Esophagus muscularis mucosa (tissue), 4 donors: ENCODE measurements at regions not wholly inside any gene's neighbourhood (a gene's known extent, or its start where the extent isn't known, plus 50 kb on each side); places are given as distances from the start of the nearest gene placed in this dataset.

Source experiments
- DNase-seq: peaks from one replicate; pipeline ENCODE4 v3.0.0-alpha.2; 2017; ENCODE audit errors: extremely low spot score
- H3K27ac ChIP-seq, 4 donors: fragments of 200-600 bp; sonication (generic); replicated peaks in 1 of 4; 1 replicate in 3 of 4; 2 replicates in 1 of 4; pipeline ENCODE4 v1.5.1; 2016 to 2019; ENCODE audit warnings: mild to moderate bottlenecking in 1 of 4
- H3K27me3 ChIP-seq, 4 donors: fragments of 200-600 bp; sonication (generic); one replicate each; pipeline versions ENCODE4 v1.5.1 to v1.6.0; 2016 to 2019
- H3K36me3 ChIP-seq, 4 donors: fragments of 200-600 bp; sonication (generic); one replicate each; pipeline ENCODE4 v1.5.1; 2016 to 2019
- H3K4me1 ChIP-seq, 4 donors: fragments of 200-600 bp; sonication (generic); one replicate each; pipeline ENCODE4 v1.5.1; 2016 to 2019
- H3K4me3 ChIP-seq, 4 donors: fragments of 200-600 bp; sonication (generic); 1 replicate in 2 of 4; 2 replicates in 2 of 4; pipeline ENCODE4 v1.5.1; 2016 to 2019; ENCODE audit warnings: mild to moderate bottlenecking in 4 of 4, moderate library complexity in 1 of 4
- H3K9me3 ChIP-seq, 4 donors: fragments of 200-600 bp; sonication (generic); 1 replicate in 3 of 4; 2 replicates in 1 of 4; pipeline ENCODE4 v1.5.1; 2016 to 2019
- EP300 ChIP-seq: sonication (generic); formaldehyde crosslinking; IDR thresholded peaks from one replicate; pipeline ENCODE4 v1.6.1; 2017; ENCODE audit warnings: antibody characterized with exemption
- POLR2A ChIP-seq: fragments of 450-650 bp; IDR thresholded peaks from one replicate; pipeline ENCODE4 v1.6.1; 2017; ENCODE audit warnings: antibody characterized with exemption, moderate library complexity, mild to moderate bottlenecking, low read depth
- POLR2AphosphoS5 ChIP-seq, 2 donors: sonication (generic); formaldehyde crosslinking; IDR thresholded peaks; one replicate each; pipeline ENCODE4 v1.6.1; 2017; ENCODE audit warnings: antibody characterized with exemption in 2 of 2
- WGBS: methylation state at CpG from one replicate; pipeline ENCODE4 v1.1.5; 2018; 5-methylcytosine and 5-hydroxymethylcytosine counted together
- intact Hi-C: fragments of 100-400 bp; cut with DNase I; formaldehyde crosslinking; loops from one replicate; pipeline ENCODE4 v1.15.1; 2023
- TF ChIP-seq, protein P1 (sequence below), 3 experiments: fragments of 200-600 bp in 2 of 3; fragments of 450-650 bp in 1 of 3; sonication (generic) in 2 of 3; IDR thresholded peaks; one replicate each; pipeline ENCODE4 v1.5.1; 2017 to 2019; ENCODE audit warnings: antibody characterized with exemption in 3 of 3, mild to moderate bottlenecking in 2 of 3, moderate library complexity in 1 of 3

DNA sequence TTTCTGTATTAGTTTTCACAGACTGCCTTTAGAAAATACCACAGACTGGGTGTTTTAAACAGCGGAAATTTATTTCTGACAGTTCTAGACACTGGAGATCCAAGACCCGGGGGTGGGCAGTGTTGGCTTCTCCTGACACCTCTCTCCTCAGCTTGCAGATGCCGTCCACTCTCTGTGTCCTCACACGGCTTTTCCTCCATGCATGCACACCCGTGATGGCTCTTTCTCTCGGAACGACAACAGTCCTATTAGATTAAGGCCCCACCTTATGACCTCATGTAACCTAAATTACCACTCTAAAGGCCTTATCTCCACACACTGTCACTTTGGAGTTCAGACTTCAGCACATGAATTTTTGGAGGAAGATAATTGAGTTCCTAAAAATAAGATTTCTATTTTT, 142.9 kb upstream of the VWC2 start:
- no peaks in the 10 kb centered on the region for H3K27me3 ChIP-seq
- no peak overlapping the region for H3K27ac ChIP-seq
- no peak overlapping the region for H3K4me3 ChIP-seq
- peaks cover 0 to 8% (median 6%) of the 10 kb centered on the region in 4 donors for H3K4me1 ChIP-seq
- no peak for TF ChIP-seq POLR2AphosphoS5 (IDR thresholded peaks at IDR 0.05)
- no peak for TF ChIP-seq EP300
- no peak for TF ChIP-seq POLR2A
- TF ChIP-seq, protein P1, sequence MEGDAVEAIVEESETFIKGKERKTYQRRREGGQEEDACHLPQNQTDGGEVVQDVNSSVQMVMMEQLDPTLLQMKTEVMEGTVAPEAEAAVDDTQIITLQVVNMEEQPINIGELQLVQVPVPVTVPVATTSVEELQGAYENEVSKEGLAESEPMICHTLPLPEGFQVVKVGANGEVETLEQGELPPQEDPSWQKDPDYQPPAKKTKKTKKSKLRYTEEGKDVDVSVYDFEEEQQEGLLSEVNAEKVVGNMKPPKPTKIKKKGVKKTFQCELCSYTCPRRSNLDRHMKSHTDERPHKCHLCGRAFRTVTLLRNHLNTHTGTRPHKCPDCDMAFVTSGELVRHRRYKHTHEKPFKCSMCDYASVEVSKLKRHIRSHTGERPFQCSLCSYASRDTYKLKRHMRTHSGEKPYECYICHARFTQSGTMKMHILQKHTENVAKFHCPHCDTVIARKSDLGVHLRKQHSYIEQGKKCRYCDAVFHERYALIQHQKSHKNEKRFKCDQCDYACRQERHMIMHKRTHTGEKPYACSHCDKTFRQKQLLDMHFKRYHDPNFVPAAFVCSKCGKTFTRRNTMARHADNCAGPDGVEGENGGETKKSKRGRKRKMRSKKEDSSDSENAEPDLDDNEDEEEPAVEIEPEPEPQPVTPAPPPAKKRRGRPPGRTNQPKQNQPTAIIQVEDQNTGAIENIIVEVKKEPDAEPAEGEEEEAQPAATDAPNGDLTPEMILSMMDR (IDR thresholded peaks at IDR 0.05) = no peak
- no peaks in the 10 kb centered on the region for H3K36me3 ChIP-seq
- intact Hi-C loops = no loop called here
- no peaks in the 10 kb centered on the region for H3K9me3 ChIP-seq
- DNase-seq = peak; percentile 53
- 90% methylated on average over 7 of the region's 7 CpGs for WGBS

DNA sequence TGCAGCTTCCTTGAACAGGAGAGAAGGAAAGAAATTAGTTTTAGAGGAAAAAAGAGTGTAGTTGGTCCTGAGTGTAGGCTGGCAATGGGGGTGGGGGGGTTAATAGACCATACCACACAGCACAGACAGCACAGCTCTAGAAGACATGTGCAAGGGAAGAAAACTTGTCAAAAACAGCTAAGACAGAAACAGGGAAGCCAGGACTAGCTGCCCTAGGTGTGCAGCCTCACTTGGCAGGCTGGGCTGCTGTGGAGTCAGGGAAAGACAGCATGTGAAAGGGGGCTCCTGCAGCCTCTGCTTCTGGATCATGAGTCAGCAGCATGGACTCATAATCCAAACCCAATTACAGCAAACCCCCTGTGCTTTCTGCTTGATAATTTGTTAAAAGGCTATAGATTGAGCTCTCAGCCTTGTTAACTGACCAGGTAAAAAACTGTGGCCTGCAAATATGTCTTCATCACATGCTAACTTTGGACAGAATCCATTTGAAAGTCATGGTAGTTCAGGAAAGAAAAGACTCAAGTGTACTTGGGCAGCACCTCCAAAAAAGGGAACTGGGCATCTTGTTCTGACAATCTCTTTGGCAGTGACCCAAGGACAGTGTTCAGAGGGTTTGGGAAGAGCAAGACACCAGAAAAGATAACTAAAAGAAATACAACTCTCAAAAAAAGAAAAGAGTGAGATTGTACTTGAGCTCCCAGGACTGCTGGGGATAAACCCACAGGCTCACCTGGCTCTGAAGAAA, 142.2 kb upstream of the VWC2 start:
- Histone ChIP-seq H3K36me3 (no peaks in the 10 kb centered on the region), H3K27me3 (no peaks in the 10 kb centered on the region), H3K4me1 (peaks cover 0 to 8% (median 5%) of the 10 kb centered on the region in 4 donors), H3K4me3 (no peak overlapping the region), H3K27ac (no peak overlapping the region), H3K9me3 (no peaks in the 10 kb centered on the region)
- peak; percentile 64 for DNase-seq
- intact Hi-C loops = no loop called here
- TF ChIP-seq EP300 (no peak), POLR2A (no peak), POLR2AphosphoS5 (IDR thresholded peaks at IDR 0.05) (no peak)
- TF ChIP-seq, protein P1 (IDR thresholded peaks at IDR 0.05) = no peak

DNA sequence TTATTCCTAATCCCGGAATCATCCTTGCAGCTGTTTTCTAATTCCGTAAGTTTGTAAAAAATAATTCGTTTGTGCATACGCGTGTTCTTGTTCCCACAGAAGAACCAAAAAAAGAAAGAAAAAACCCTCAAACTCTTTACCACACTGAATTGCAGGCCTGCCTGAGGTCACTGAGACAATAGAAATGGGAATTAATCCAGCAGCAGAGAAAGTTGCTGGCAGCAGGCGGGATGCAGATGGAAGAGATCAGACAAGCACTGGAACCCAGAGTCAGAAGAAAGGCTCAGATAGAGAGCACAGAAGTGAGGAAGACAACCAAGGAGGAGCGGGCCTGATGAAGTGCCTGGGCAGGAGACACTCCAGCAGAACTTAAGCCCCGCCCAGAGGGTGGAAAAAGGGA, 141.5 kb upstream of the VWC2 start:
- intact Hi-C loops = no loop called here
- no peak for TF ChIP-seq EP300
- TF ChIP-seq, protein P1 (IDR thresholded peaks at IDR 0.05) = no peak
- TF ChIP-seq POLR2A = no peak
- no peak for TF ChIP-seq POLR2AphosphoS5 (IDR thresholded peaks at IDR 0.05)
- Histone ChIP-seq H3K4me1 (peaks cover 0 to 8% (median 4%) of the 10 kb centered on the region in 4 donors), H3K27me3 (no peaks in the 10 kb centered on the region), H3K4me3 (no peak overlapping the region), H3K27ac (no peak overlapping the region), H3K36me3 (no peaks in the 10 kb centered on the region), H3K9me3 (no peaks in the 10 kb centered on the region)
- DNase-seq = no peak
- WGBS = 74% methylated on average over 7 of the region's 8 CpGs

DNA sequence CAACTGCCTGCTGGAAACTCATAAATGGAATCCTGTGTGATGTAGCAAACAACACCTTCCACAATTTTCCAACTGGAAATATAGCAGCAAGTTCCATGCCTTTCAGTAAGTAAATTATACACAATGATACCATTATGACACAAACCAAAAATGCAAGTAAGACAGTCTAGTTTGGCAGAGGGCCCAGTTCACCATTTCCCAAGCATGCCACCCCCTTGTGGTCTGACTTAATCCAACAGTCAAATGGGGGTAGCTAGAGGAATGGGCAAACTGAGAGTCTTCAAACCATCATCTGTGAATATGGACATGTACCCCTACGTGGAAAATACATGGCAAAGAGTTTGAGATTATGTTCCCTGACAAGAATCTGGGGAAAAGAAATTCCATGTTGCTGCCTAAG, 137.6 kb upstream of the VWC2 start:
- WGBS = 83% methylated on average over 1 of the region's 1 CpG
- Histone ChIP-seq H3K36me3 (no peaks in the 10 kb centered on the region), H3K4me1 (peaks cover 0 to 8% (median 4%) of the 10 kb centered on the region in 4 donors), H3K9me3 (no peaks in the 10 kb centered on the region), H3K4me3 (no peak overlapping the region), H3K27me3 (no peaks in the 10 kb centered on the region), H3K27ac (no peak overlapping the region)
- TF ChIP-seq EP300 (no peak), POLR2A (no peak), POLR2AphosphoS5 (IDR thresholded peaks at IDR 0.05) (no peak)
- TF ChIP-seq, protein P1 (IDR thresholded peaks at IDR 0.05) = no peak
- peak; percentile 78 for DNase-seq
- intact Hi-C loops = no loop called here

DNA sequence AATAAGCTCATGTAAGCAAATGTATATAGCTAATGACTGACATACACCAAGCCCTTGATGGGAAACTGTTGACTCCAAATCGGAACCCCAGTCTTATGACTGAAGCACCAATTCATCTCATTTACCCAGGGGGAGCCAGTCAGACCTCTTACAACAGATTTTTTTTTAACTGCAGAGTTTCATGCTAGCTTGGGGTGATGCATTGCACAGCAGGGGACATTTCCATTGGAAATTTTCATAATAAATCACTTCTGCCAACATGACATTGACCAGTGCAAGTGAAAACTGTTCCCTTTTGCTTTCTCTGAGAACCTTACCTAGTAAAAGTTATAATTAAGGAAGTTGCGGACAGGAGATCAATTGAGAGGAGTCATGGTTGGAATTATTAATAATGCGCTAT, 137.0 kb upstream of the VWC2 start:
- Histone ChIP-seq H3K9me3 (no peaks in the 10 kb centered on the region), H3K4me3 (no peak overlapping the region), H3K27me3 (no peaks in the 10 kb centered on the region), H3K27ac (no peak overlapping the region), H3K36me3 (no peaks in the 10 kb centered on the region), H3K4me1 (peaks cover 0 to 5% (median 2%) of the 10 kb centered on the region in 4 donors)
- DNase-seq = peak; percentile 4
- intact Hi-C loops = no loop called here
- TF ChIP-seq EP300 (no peak), POLR2A (no peak), POLR2AphosphoS5 (IDR thresholded peaks at IDR 0.05) (no peak)
- TF ChIP-seq, protein P1 (IDR thresholded peaks at IDR 0.05) = no peak
- 94% methylated on average over 3 of the region's 3 CpGs for WGBS
